Ascending aorta (tissue), 2 donors: ENCODE measurements at regions not wholly inside any gene's neighbourhood (a gene's known extent, or its start where the extent isn't known, plus 50 kb on each side); places are given as distances from the start of the nearest gene placed in this dataset.

Source experiments
- DNase-seq, 2 donors: peaks; one replicate each; pipeline ENCODE4 v3.0.0-alpha.2; 2019; ENCODE audit warnings: low spot score in 2 of 2
- H3K27ac ChIP-seq, 2 donors: fragments of 200-600 bp; sonication (generic); one replicate each; pipeline ENCODE4 v1.5.1; 2016 to 2017; ENCODE audit warnings: mild to moderate bottlenecking in 1 of 2
- H3K27me3 ChIP-seq: fragments of 200-600 bp; sonication (generic); one replicate; pipeline ENCODE4 v1.5.1; 2017
- H3K36me3 ChIP-seq, 2 donors: fragments of 200-600 bp; sonication (generic); one replicate each; pipeline ENCODE4 v1.5.1; 2016
- H3K4me1 ChIP-seq, 2 donors: fragments of 200-600 bp; sonication (generic); one replicate each; pipeline ENCODE4 v1.5.1; 2016 to 2017; ENCODE audit warnings: mild to moderate bottlenecking in 1 of 2
- H3K4me3 ChIP-seq, 2 donors: fragments of 200-600 bp; sonication (generic); one replicate each; pipeline ENCODE4 v1.5.1; 2016 to 2017; ENCODE audit warnings: mild to moderate bottlenecking in 1 of 2
- H3K9me3 ChIP-seq, 2 donors: fragments of 200-600 bp; sonication (generic); one replicate each; pipeline ENCODE4 v1.5.1; 2016
- intact Hi-C: fragments of 100-400 bp; cut with DNase I; formaldehyde crosslinking; loops from one replicate; pipeline ENCODE4 v1.15.1; 2023
- TF ChIP-seq, protein P1 (sequence below), 3 experiments: fragments of 200-600 bp in 2 of 3; fragments of 450-650 bp in 1 of 3; sonication (generic) in 2 of 3; IDR thresholded peaks; one replicate each; pipeline ENCODE4 v1.5.1; 2016 to 2019; ENCODE audit warnings: antibody characterized with exemption in 3 of 3, mild to moderate bottlenecking in 1 of 3, moderate library complexity in 1 of 3

DNA sequence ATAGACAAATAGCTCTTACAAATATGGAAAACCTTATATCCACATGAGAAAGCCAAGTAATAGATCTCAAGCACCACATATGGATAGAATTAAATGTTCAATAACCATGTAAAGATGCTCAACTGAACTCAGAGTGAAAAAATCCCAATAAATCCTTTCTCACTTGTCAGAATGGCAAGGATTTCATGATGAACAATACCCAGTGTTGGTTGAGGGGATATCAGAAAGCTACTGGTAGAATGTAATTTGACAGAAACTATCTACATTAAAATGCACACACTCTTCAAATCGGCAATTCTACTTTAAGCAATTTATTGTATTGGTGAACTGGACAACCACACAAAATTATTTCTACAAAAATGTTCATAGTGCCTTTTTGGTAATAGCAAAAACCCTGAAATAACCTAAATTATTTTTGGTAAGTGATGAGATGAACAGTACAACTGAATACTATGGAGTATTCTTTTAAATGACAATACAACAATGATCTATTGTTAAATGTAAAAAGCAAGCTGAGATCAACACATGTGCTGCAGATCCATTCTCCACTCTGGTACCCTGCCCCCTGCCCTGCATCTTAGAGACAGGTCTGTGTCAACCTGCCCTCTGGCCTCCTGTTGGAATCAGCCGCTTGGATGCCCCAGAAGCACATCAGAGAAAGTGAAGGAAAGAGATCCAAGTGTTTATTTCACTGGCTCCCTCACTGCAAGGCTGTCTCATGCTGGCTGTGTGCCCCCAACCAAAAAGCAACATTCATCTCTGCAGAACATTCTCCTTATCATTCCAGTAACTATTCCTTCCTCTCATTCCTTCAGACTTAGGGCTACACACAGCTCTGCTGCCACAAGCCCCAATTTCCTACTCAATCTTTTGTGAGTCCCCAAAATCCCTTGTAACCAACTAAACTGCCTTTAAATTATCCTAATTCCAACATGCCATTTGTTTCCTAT is 442.5 kb downstream of the LRATD1 start:
- intact Hi-C loops = no loop called here
- Histone ChIP-seq H3K9me3 (no peaks in the 10 kb centered on the region), H3K27ac (no peak overlapping the region), H3K27me3 (no peaks in the 10 kb centered on the region), H3K4me1 (no peaks in the 10 kb centered on the region), H3K4me3 (no peak overlapping the region), H3K36me3 (no peaks in the 10 kb centered on the region)
- no peak for DNase-seq
- TF ChIP-seq, protein P1, sequence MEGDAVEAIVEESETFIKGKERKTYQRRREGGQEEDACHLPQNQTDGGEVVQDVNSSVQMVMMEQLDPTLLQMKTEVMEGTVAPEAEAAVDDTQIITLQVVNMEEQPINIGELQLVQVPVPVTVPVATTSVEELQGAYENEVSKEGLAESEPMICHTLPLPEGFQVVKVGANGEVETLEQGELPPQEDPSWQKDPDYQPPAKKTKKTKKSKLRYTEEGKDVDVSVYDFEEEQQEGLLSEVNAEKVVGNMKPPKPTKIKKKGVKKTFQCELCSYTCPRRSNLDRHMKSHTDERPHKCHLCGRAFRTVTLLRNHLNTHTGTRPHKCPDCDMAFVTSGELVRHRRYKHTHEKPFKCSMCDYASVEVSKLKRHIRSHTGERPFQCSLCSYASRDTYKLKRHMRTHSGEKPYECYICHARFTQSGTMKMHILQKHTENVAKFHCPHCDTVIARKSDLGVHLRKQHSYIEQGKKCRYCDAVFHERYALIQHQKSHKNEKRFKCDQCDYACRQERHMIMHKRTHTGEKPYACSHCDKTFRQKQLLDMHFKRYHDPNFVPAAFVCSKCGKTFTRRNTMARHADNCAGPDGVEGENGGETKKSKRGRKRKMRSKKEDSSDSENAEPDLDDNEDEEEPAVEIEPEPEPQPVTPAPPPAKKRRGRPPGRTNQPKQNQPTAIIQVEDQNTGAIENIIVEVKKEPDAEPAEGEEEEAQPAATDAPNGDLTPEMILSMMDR (IDR thresholded peaks at IDR 0.05) = no peak

DNA sequence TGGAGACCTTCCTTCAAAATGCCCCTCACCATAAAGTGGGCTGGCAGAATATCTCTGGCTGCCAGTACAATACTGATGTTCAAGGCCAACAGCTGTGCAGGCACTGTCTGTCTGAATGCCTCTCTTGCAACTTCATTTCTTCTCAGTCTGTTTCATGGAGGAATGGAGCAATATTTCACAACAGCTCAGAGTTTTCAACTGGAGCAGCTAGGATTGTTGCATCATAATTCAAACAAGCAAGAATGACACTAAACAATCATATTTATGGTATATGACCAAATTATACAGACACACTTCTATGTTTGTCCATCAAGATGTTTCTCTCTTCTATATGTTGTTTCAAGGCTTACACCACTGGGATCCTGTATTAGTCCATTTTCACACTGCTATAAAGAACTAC is 444.2 kb downstream of the LRATD1 start:
- Histone ChIP-seq H3K27ac (no peak overlapping the region), H3K9me3 (no peaks in the 10 kb centered on the region), H3K4me3 (no peak overlapping the region), H3K4me1 (no peaks in the 10 kb centered on the region), H3K36me3 (no peaks in the 10 kb centered on the region), H3K27me3 (no peaks in the 10 kb centered on the region)
- intact Hi-C loops = no loop called here
- TF ChIP-seq, protein P1 (IDR thresholded peaks at IDR 0.05) = no peak
- DNase-seq = no peak

GRCh38 chr2:15081356-15081755 is 448.8 kb downstream of the LRATD1 start:
- no peak for DNase-seq
- Histone ChIP-seq H3K4me3 (no peak overlapping the region), H3K27me3 (no peaks in the 10 kb centered on the region), H3K27ac (no peak overlapping the region), H3K9me3 (no peaks in the 10 kb centered on the region), H3K4me1 (no peaks in the 10 kb centered on the region), H3K36me3 (no peaks in the 10 kb centered on the region)
- intact Hi-C loops = no loop called here
- TF ChIP-seq, protein P1 (IDR thresholded peaks at IDR 0.05) = no peak

GRCh38 chr2:15082105-15083058 is 449.9 kb downstream of the LRATD1 start:
- Histone ChIP-seq H3K9me3 (no peaks in the 10 kb centered on the region), H3K27ac (no peak overlapping the region), H3K27me3 (no peaks in the 10 kb centered on the region), H3K36me3 (no peaks in the 10 kb centered on the region), H3K4me1 (no peaks in the 10 kb centered on the region), H3K4me3 (no peak overlapping the region)
- TF ChIP-seq, protein P1 (IDR thresholded peaks at IDR 0.05) = no peak
- no peak for DNase-seq
- intact Hi-C loops = no loop called here

DNA sequence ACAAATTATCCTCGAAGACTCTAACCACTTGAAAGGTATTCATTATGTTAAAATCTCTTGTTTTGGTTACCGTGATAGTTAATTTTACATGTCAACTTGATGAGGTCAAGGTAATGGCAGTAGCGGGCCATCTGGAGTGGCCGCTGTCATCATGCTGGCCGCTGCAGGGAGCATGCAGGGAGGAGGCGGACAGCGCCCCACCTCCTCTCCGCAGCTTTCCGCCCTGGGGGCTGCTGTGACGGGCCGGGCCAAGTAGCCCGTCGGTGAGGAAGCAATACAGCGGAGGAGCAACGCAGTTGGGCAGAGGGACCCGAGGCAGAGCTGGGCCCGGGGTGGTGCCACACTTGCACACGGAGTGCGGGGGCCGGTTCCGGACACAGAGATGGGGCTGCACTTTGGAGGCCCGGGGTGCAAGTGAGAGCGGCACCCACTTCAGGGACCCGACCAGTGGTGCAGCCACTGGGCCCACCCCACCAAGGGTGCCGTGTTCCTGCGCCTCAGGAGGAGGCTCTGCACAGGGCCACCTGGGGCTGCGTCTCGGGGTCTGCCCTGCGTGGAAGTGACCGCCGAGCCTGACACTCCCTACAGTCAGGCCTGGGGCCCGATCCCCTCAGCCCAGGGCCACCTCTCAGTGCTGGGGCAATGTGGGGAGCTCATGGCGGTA is 452.4 kb downstream of the LRATD1 start:
- no peaks in the 10 kb centered on the region for H3K36me3 ChIP-seq
- H3K9me3 ChIP-seq = no peaks in the 10 kb centered on the region
- no peak for DNase-seq
- no peaks in the 10 kb centered on the region for H3K27me3 ChIP-seq
- no peak overlapping the region for H3K27ac ChIP-seq
- H3K4me3 ChIP-seq = no peak overlapping the region
- TF ChIP-seq, protein P1 (IDR thresholded peaks at IDR 0.05) = no peak
- H3K4me1 ChIP-seq = no peaks in the 10 kb centered on the region
- intact Hi-C loops = no loop called here
